SK-N-SH (cell line): ENCODE measurements at regions not wholly inside any gene's neighbourhood (a gene's known extent, or its start where the extent isn't known, plus 50 kb on each side); places are given as distances from the start of the nearest gene placed in this dataset.

ENCODE experiments used
- CTCF ChIA-PET: fragments of 300-600, 350-600 bp; formaldehyde crosslinking; extraction: SDS; loops from one replicate; lab custom pipeline; 2021; lab: Yijun Ruan, JAX
- POLR2A ChIA-PET: fragments of 350-600 bp; sonication (Branson Sonifier 250); formaldehyde crosslinking; extraction: SDS; loops from one replicate; lab custom pipeline; 2020; ENCODE audit warnings: antibody characterized with exemption, inconsistent platforms; lab: Yijun Ruan, JAX
- DNase-seq: peaks from one replicate; pipeline ENCODE4 v3.0.0; 2012
- H2AFZ ChIP-seq: fragments of 200-600 bp; sonication (generic); 2 replicates; pipeline ENCODE4 v1.8.1; 2016; ENCODE audit warnings: antibody characterized with exemption, mild to moderate bottlenecking, low read depth
- H3F3A ChIP-seq: fragments of 200-600 bp; sonication (generic); replicated peaks from 2 replicates; pipeline ENCODE3; 2016; ENCODE audit warnings: antibody characterized with exemption, mild to moderate bottlenecking; ENCODE audit not compliant: insufficient read depth
- H3K27ac ChIP-seq, 2 experiments: fragments of 200-500 bp in 1 of 2; fragments of 200-600 bp in 1 of 2; sonication (Bioruptor generic) in 1 of 2; sonication (generic), shearing (Covaris generic) in 1 of 2; 2 replicates each; pipeline versions ENCODE4 v1.5.1 to v1.6.1; 2014 to 2016; ENCODE audit warnings: low read depth in 2 of 2, inconsistent platforms in 1 of 2, low read length in 1 of 2, mild to moderate bottlenecking in 1 of 2, mixed read lengths in 1 of 2
- H3K27me3 ChIP-seq: fragments of 200-600 bp; sonication (generic), shearing (Covaris generic); 2 replicates; pipeline ENCODE4 v1.6.1; 2016; ENCODE audit warnings: mixed run types; ENCODE audit not compliant: insufficient read depth
- H3K36me3 ChIP-seq, 2 experiments: fragments of 200-500 bp in 1 of 2; fragments of 200-600 bp in 1 of 2; sonication (Bioruptor generic) in 1 of 2; sonication (generic) in 1 of 2; replicated peaks in 1 of 2; 2 replicates each; pipeline versions ENCODE3 to v1.5.1; 2014 to 2016; ENCODE audit warnings: low read length in 1 of 2, mild to moderate bottlenecking in 1 of 2; ENCODE audit not compliant: insufficient read depth in 2 of 2, control insufficient read depth in 1 of 2
- H3K4me1 ChIP-seq, 2 experiments: fragments of 200-500 bp in 1 of 2; fragments of 200-600 bp in 1 of 2; sonication (Bioruptor generic) in 1 of 2; sonication (generic), shearing (Covaris generic) in 1 of 2; 2 replicates each; pipeline versions ENCODE4 v1.5.1 to v1.6.1; 2014 to 2016; ENCODE audit warnings: low read depth in 1 of 2, low read length in 1 of 2, mixed run types in 1 of 2; ENCODE audit not compliant: insufficient read depth in 2 of 2, control insufficient read depth in 1 of 2
- H3K4me2 ChIP-seq: fragments of 200-600 bp; sonication (generic), shearing (Covaris generic); 2 replicates; pipeline ENCODE4 v1.6.1; 2017; ENCODE audit warnings: mixed run types
- H3K4me3 ChIP-seq, 2 experiments: fragments of 200-500 bp in 1 of 2; fragments of 200-600 bp in 1 of 2; sonication (Bioruptor generic) in 1 of 2; sonication (generic), shearing (Covaris generic) in 1 of 2; 2 replicates each; pipeline versions ENCODE4 v1.5.1 to v1.8.1; 2014 to 2016; ENCODE audit warnings: low read depth in 2 of 2, inconsistent platforms in 1 of 2, low read length in 1 of 2, mild to moderate bottlenecking in 1 of 2, mixed read lengths in 1 of 2, moderate library complexity in 1 of 2
- H3K79me2 ChIP-seq: fragments of 200-600 bp; sonication (generic); 2 replicates; pipeline ENCODE4 v1.8.1; 2017; ENCODE audit warnings: mild to moderate bottlenecking; ENCODE audit not compliant: insufficient read depth
- H3K9ac ChIP-seq: fragments of 200-600 bp; sonication (generic); 2 replicates; pipeline ENCODE4 v1.6.1; 2017; ENCODE audit warnings: mixed run types
- H3K9me2 ChIP-seq: fragments of 200-600 bp; sonication (generic); 2 replicates; pipeline ENCODE4 v1.6.1; 2017; ENCODE audit warnings: mixed run types
- H3K9me3 ChIP-seq: fragments of 200-600 bp; sonication (generic); 2 replicates; pipeline ENCODE4 v1.6.1; 2017; ENCODE audit warnings: mixed run types, mild to moderate bottlenecking, moderate library complexity
- H4K20me1 ChIP-seq: fragments of 200-600 bp; sonication (generic); 2 replicates; pipeline ENCODE4 v1.6.1; 2017; ENCODE audit warnings: mild to moderate bottlenecking, mixed run types; ENCODE audit not compliant: insufficient read depth
- CHD2 ChIP-seq: fragments of 150-350 bp; IDR thresholded peaks from 2 replicates; pipeline ENCODE4 v1.6.1; 2018; ENCODE audit warnings: low read length; ENCODE audit not compliant: partially characterized antibody
- ELF1 ChIP-seq: IDR thresholded peaks from 2 replicates; pipeline ENCODE4 v1.4.0; 2012
- EP300 ChIP-seq, 2 experiments: IDR thresholded peaks; 2 replicates each; pipeline versions ENCODE4 v1.4.0 to v1.6.1; 2012; ENCODE audit warnings: borderline replicate concordance in 1 of 2, low read depth in 1 of 2, low read length in 1 of 2
- FOXJ3 ChIP-seq: sonication (generic); formaldehyde crosslinking; IDR thresholded peaks from 2 replicates; pipeline ENCODE4 v1.5.1; 2020; ENCODE audit warnings: mild to moderate bottlenecking, missing genetic modification reagents
- FOXM1 ChIP-seq: IDR thresholded peaks from 2 replicates; pipeline ENCODE4 v1.4.0; 2012; ENCODE audit warnings: low read depth, mild to moderate bottlenecking
- GABPA ChIP-seq: IDR thresholded peaks from 2 replicates; pipeline ENCODE4 v1.4.0; 2012; ENCODE audit warnings: low read depth, mild to moderate bottlenecking
- GATA2 ChIP-seq: sonication (generic); formaldehyde crosslinking; IDR thresholded peaks from 2 replicates; pipeline ENCODE4 v1.5.0; 2020; ENCODE audit warnings: mild to moderate bottlenecking, missing genetic modification reagents
- JUND ChIP-seq: IDR thresholded peaks from 2 replicates; pipeline ENCODE4 v1.4.0; 2012
- MAX ChIP-seq: IDR thresholded peaks from 2 replicates; pipeline ENCODE4 v1.4.0; 2012; ENCODE audit warnings: low read depth
- MEF2A ChIP-seq: IDR thresholded peaks from 2 replicates; pipeline ENCODE4 v1.4.0; 2012; ENCODE audit warnings: low read depth, borderline replicate concordance
- MXI1 ChIP-seq: IDR thresholded peaks from 2 replicates; pipeline ENCODE4 v1.6.1; 2012; ENCODE audit warnings: mild to moderate bottlenecking, low read depth, low read length, improper control_type of control experiment
- NFIC ChIP-seq: IDR thresholded peaks from 2 replicates; pipeline ENCODE4 v1.4.0; 2012; ENCODE audit warnings: borderline replicate concordance
- POLR2AphosphoS5 ChIP-seq: IDR thresholded peaks from 2 replicates; pipeline ENCODE4 v1.6.1; 2012; ENCODE audit warnings: low read depth, low read length
- RAD21 ChIP-seq: IDR thresholded peaks from 2 replicates; pipeline ENCODE4 v1.6.1; 2012; ENCODE audit warnings: mild to moderate bottlenecking, low read length
- RCOR1 ChIP-seq: fragments of 150-350 bp; IDR thresholded peaks from 2 replicates; pipeline ENCODE4 v1.6.1; 2017; ENCODE audit warnings: antibody characterized with exemption, low read length
- RFX5 ChIP-seq: IDR thresholded peaks from 2 replicates; pipeline ENCODE4 v1.6.1; 2012; ENCODE audit warnings: mild to moderate bottlenecking, improper control_type of control experiment, low read length
- RXRA ChIP-seq: IDR thresholded peaks from 2 replicates; pipeline ENCODE4 v1.4.0; 2012; ENCODE audit warnings: low read depth, mild to moderate bottlenecking, borderline replicate concordance
- SMC3 ChIP-seq: IDR thresholded peaks from 2 replicates; pipeline ENCODE4 v1.6.1; 2012; ENCODE audit warnings: low read depth, low read length, improper control_type of control experiment
- TAF1 ChIP-seq: IDR thresholded peaks from 2 replicates; pipeline ENCODE4 v1.6.1; 2012; ENCODE audit warnings: low read depth, mild to moderate bottlenecking, low read length, moderate library complexity, borderline replicate concordance
- TCF12 ChIP-seq: IDR thresholded peaks from 2 replicates; pipeline ENCODE4 v1.4.0; 2012
- TEAD4 ChIP-seq: IDR thresholded peaks from 2 replicates; pipeline ENCODE4 v1.4.0; 2012; ENCODE audit warnings: mild to moderate bottlenecking, borderline replicate concordance; ENCODE audit not compliant: insufficient read depth
- USF1 ChIP-seq: IDR thresholded peaks from 2 replicates; pipeline ENCODE4 v1.4.0; 2012; ENCODE audit warnings: low read depth, borderline replicate concordance
- ZBTB33 ChIP-seq: IDR thresholded peaks from 2 replicates; pipeline ENCODE4 v1.4.0; 2012; ENCODE audit warnings: low read depth, borderline replicate concordance
- WGBS: methylation state at CpG from one replicate; pipeline ENCODE4 v1.1.6; 2017; ENCODE audit warnings: low lambda C conversion rate; 5-methylcytosine and 5-hydroxymethylcytosine counted together
- TF ChIP-seq, protein P1 (sequence below): fragments of 200-600 bp; sonication (generic); IDR thresholded peaks from 2 replicates; pipeline ENCODE4 v1.6.1; 2017; ENCODE audit warnings: antibody characterized with exemption, mild to moderate bottlenecking, moderate library complexity
- TF ChIP-seq, protein P2 (sequence below): IDR thresholded peaks from 2 replicates; pipeline ENCODE4; 2012

- no peaks in the 10 kb centered on the region for H4K20me1 ChIP-seq
- no peaks in the 10 kb centered on the region for H3K9me2 ChIP-seq
- WGBS = 46% methylated on average over 16 of the region's 16 CpGs
- CTCF ChIA-PET = no interaction called here
- no peaks in the 10 kb centered on the region for H3K27me3 ChIP-seq
- H3K79me2 ChIP-seq = no peaks in the 10 kb centered on the region
- no peaks in the 10 kb centered on the region for H3K9me3 ChIP-seq
- H3K36me3 ChIP-seq = no peaks in the 10 kb centered on the region
- no peak overlapping the region for H3K4me2 ChIP-seq
- H3K9ac ChIP-seq = no peak overlapping the region
- no peaks in the 10 kb centered on the region for H3K4me1 ChIP-seq
- no peak for TF ChIP-seq RXRA
- no peak for TF ChIP-seq ZBTB33
- no peak for TF ChIP-seq JUND
- no peak for TF ChIP-seq GATA2
- no peak for TF ChIP-seq TEAD4
- no peak for TF ChIP-seq FOXJ3
- no peak for TF ChIP-seq USF1
- TF ChIP-seq RCOR1 = no peak
- TF ChIP-seq TCF12 = no peak
- TF ChIP-seq MEF2A = no peak
- TF ChIP-seq, protein P1, sequence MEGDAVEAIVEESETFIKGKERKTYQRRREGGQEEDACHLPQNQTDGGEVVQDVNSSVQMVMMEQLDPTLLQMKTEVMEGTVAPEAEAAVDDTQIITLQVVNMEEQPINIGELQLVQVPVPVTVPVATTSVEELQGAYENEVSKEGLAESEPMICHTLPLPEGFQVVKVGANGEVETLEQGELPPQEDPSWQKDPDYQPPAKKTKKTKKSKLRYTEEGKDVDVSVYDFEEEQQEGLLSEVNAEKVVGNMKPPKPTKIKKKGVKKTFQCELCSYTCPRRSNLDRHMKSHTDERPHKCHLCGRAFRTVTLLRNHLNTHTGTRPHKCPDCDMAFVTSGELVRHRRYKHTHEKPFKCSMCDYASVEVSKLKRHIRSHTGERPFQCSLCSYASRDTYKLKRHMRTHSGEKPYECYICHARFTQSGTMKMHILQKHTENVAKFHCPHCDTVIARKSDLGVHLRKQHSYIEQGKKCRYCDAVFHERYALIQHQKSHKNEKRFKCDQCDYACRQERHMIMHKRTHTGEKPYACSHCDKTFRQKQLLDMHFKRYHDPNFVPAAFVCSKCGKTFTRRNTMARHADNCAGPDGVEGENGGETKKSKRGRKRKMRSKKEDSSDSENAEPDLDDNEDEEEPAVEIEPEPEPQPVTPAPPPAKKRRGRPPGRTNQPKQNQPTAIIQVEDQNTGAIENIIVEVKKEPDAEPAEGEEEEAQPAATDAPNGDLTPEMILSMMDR = no peak
- TF ChIP-seq MXI1 = no peak
- no peak for TF ChIP-seq SMC3
- no peak for TF ChIP-seq CHD2
- no peak for DNase-seq
- no peaks in the 10 kb centered on the region for H3F3A ChIP-seq
- no peak overlapping the region for H3K4me3 ChIP-seq
- POLR2A ChIA-PET = no interaction called here
- no peak overlapping the region for H2AFZ ChIP-seq
- H3K27ac ChIP-seq = no peak overlapping the region
Observed at GRCh38 chr10:2351566-2351965, 614.2 kb upstream of the ADARB2 start.

GRCh38 chr10:2342206-2342605 lies 604.9 kb upstream of the ADARB2 start:
- H3K79me2 ChIP-seq = no peaks in the 10 kb centered on the region
- no peaks in the 10 kb centered on the region for H3K36me3 ChIP-seq
- no peak for DNase-seq
- H3K4me3 ChIP-seq = no peak overlapping the region
- CTCF ChIA-PET = no interaction called here
- WGBS = 16% methylated on average over 3 of the region's 3 CpGs
- POLR2A ChIA-PET = no interaction called here
- no peak overlapping the region for H3K9ac ChIP-seq
- no peaks in the 10 kb centered on the region for H3K9me2 ChIP-seq
- no peak overlapping the region for H3K4me2 ChIP-seq
- H2AFZ ChIP-seq = no peak overlapping the region
- H4K20me1 ChIP-seq = no peaks in the 10 kb centered on the region
- H3K27ac ChIP-seq = peak overlapping the region in 1 of 2 experiments; percentile 86; a peak in 1 of 4 replicates
- H3K9me3 ChIP-seq = peaks cover 5% of the 10 kb centered on the region; the same call in 1 of the 2 replicates
- no peaks in the 10 kb centered on the region; a peak in 2 of 4 replicates for H3K4me1 ChIP-seq
- H3K27me3 ChIP-seq = no peaks in the 10 kb centered on the region
- no peaks in the 10 kb centered on the region for H3F3A ChIP-seq
- no peak for TF ChIP-seq MEF2A
- TF ChIP-seq MXI1 = no peak
- no peak for TF ChIP-seq JUND
- TF ChIP-seq RFX5 = no peak
- TF ChIP-seq NFIC = no peak
- TF ChIP-seq POLR2AphosphoS5 = no peak
- TF ChIP-seq GATA2 = no peak
- TF ChIP-seq FOXM1 = no peak
- TF ChIP-seq GABPA = no peak
- no peak for TF ChIP-seq MAX
- no peak for TF ChIP-seq RCOR1
- TF ChIP-seq RAD21 = no peak
- TF ChIP-seq, protein P2, sequence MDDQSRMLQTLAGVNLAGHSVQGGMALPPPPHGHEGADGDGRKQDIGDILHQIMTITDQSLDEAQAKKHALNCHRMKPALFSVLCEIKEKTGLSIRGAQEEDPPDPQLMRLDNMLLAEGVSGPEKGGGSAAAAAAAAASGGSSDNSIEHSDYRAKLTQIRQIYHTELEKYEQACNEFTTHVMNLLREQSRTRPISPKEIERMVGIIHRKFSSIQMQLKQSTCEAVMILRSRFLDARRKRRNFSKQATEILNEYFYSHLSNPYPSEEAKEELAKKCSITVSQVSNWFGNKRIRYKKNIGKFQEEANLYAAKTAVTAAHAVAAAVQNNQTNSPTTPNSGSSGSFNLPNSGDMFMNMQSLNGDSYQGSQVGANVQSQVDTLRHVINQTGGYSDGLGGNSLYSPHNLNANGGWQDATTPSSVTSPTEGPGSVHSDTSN = no peak
- no peak for TF ChIP-seq TAF1
- TF ChIP-seq ELF1 = no peak
- no peak for TF ChIP-seq EP300 (IDR thresholded peaks at IDR 0.05; ENCODE audit: borderline replicate concordance in 1 of 2, low read depth in 1 of 2, low read length in 1 of 2)
- no peak for TF ChIP-seq TCF12
